ENCODE measurements at regions not wholly inside any gene's neighbourhood (a gene's known extent, or its start where the extent isn't known, plus 50 kb on each side); places are given as distances from the start of the nearest gene placed in this dataset.
"Not testable (repeated sequence)": the region's sequence is repeated elsewhere in the genome, so short reads cannot be mapped to it uniquely, and the experiment has no call there.

- Histone ChIP-seq H3K27ac (ENCODE audit: low read depth, low read length) (no peak overlapping the region), H3K79me2 (ENCODE audit: insufficient read depth, low read length) (no peaks in the 10 kb centered on the region), H3K9me2 (replicated peaks; ENCODE audit: insufficient read depth, low read length) (no peaks in the 10 kb centered on the region), H3K36me3 (ENCODE audit: low read length) (no peaks in the 10 kb centered on the region), H3F3A (ENCODE audit: insufficient read depth) (no peaks in the 10 kb centered on the region), H3K4me2 (ENCODE audit: low read depth, low read length, poor library complexity, severe bottlenecking) (no peak overlapping the region), H3K9me3 (ENCODE audit: insufficient read depth, low read length) (no peaks in the 10 kb centered on the region), H3K4me3 (ENCODE audit: insufficient read depth, low read length, poor library complexity, severe bottlenecking) (no peak overlapping the region), H3K9ac (ENCODE audit: low read length) (no peak overlapping the region), H3K27me3 (ENCODE audit: low read length) (no peaks in the 10 kb centered on the region), H2AFZ (ENCODE audit: low read depth, low read length, severe bottlenecking) (no peak overlapping the region), H4K20me1 (ENCODE audit: low read depth, low read length) (no peaks in the 10 kb centered on the region)
- TF ChIP-seq CTCF (IDR thresholded peaks at IDR 0.05; ENCODE audit: insufficient read depth, low read length, poor library complexity, severe bottlenecking) (no peak), EZH2phosphoT487 (conservative IDR thresholded peaks at IDR 0.05; ENCODE audit: low read length) (no peak)
These were observed 587.6 kb upstream of the IL12A start for GRCh38 chr3:159401069-159401468.

DNA sequence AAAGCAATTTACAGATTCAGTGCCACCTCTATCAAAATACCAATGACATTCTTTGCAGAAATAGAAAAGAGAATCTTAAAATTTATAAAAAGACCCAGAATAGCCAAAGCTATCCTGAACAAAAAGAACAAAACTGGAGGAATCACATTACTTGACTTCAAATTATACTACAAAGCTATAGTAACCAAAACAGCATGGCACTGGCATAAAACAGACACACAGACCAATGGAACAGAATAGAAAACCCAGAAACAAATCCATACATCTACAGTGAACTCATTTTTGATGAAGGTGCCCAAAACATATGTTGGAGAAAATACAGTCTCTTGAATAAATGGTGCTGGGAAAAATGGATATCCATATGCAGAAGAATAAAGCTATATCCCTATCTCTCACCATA, 578.9 kb upstream of the IL12A start:
- H3K9me3 ChIP-seq (ENCODE audit: insufficient read depth, low read length); H3K27ac ChIP-seq (ENCODE audit: low read depth, low read length); H3K4me2 ChIP-seq (ENCODE audit: low read depth, low read length, poor library complexity, severe bottlenecking); H3F3A ChIP-seq (ENCODE audit: insufficient read depth); H3K9ac ChIP-seq (ENCODE audit: low read length); H3K27me3 ChIP-seq (ENCODE audit: low read length); H3K4me3 ChIP-seq (ENCODE audit: insufficient read depth, low read length, poor library complexity, severe bottlenecking); H3K36me3 ChIP-seq (ENCODE audit: low read length); H2AFZ ChIP-seq (ENCODE audit: low read depth, low read length, severe bottlenecking); H3K79me2 ChIP-seq (ENCODE audit: insufficient read depth, low read length); H3K9me2 ChIP-seq (replicated peaks; ENCODE audit: insufficient read depth, low read length); H4K20me1 ChIP-seq (ENCODE audit: low read depth, low read length): not testable (repeated sequence)

DNA sequence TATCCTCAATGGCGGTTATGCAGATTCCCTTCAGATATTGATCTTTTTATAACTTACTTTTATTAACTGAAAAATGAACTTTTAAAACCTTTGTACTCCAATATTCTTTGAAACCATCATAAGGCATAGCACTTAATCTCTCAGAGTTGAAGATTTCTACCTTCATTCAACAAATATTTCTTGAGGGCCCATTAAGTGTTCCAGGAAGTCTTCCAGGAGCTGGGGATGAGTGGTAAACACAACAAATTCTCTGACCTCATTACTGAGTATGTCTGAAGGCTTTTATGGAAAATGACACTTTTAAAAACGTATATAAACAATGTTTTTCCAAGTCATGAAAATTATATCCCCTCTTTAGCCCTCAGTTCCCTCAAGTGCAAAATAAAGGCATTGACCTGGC, 575.3 kb upstream of the IL12A start:
- H3K4me2 ChIP-seq (ENCODE audit: low read depth, low read length, poor library complexity, severe bottlenecking) = no peak overlapping the region
- H2AFZ ChIP-seq (ENCODE audit: low read depth, low read length, severe bottlenecking) = no peak overlapping the region
- H3K27me3 ChIP-seq (ENCODE audit: low read length) = no peaks in the 10 kb centered on the region
- H3K9me3 ChIP-seq (ENCODE audit: insufficient read depth, low read length) = peaks cover 4% of the 10 kb centered on the region; the same call in 1 of the 2 replicates
- H3F3A ChIP-seq (ENCODE audit: insufficient read depth) = no peaks in the 10 kb centered on the region
- H3K36me3 ChIP-seq (ENCODE audit: low read length) = no peaks in the 10 kb centered on the region
- H4K20me1 ChIP-seq (ENCODE audit: low read depth, low read length) = no peaks in the 10 kb centered on the region
- H3K4me3 ChIP-seq (ENCODE audit: insufficient read depth, low read length, poor library complexity, severe bottlenecking) = no peak overlapping the region
- no peaks in the 10 kb centered on the region for H3K79me2 ChIP-seq (ENCODE audit: insufficient read depth, low read length)
- H3K9ac ChIP-seq (ENCODE audit: low read length) = no peak overlapping the region
- TF ChIP-seq CTCF (IDR thresholded peaks at IDR 0.05; ENCODE audit: insufficient read depth, low read length, poor library complexity, severe bottlenecking) (no peak), EZH2phosphoT487 (conservative IDR thresholded peaks at IDR 0.05; ENCODE audit: low read length) (no peak)
- H3K9me2 ChIP-seq (replicated peaks; ENCODE audit: insufficient read depth, low read length) = no peaks in the 10 kb centered on the region
- no peak overlapping the region for H3K27ac ChIP-seq (ENCODE audit: low read depth, low read length)

DNA sequence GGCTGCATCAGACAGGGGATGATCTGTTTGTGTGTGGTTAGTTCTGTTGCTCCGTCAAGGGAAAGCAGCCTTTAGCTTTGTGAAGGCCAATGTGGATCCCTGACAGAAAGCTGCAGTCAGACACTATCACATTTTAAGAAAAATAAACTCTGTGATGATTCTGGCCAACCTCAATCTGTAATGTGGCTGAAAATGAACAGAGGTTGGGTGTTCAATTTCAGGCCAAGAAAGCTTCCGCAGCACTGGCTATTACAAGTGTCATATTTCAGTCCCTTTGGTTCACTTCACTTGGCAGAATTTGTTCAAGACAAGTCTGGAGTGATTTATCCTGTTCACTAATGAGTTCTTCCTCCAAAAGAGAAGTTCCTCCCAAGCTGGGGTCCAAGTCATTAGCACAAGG, 571.8 kb upstream of the IL12A start:
- no peak overlapping the region for H3K4me2 ChIP-seq (ENCODE audit: low read depth, low read length, poor library complexity, severe bottlenecking)
- TF ChIP-seq CTCF (IDR thresholded peaks at IDR 0.05; ENCODE audit: insufficient read depth, low read length, poor library complexity, severe bottlenecking) (no peak), EZH2phosphoT487 (conservative IDR thresholded peaks at IDR 0.05; ENCODE audit: low read length) (no peak)
- H3K27me3 ChIP-seq (ENCODE audit: low read length) = no peaks in the 10 kb centered on the region
- no peak overlapping the region for H2AFZ ChIP-seq (ENCODE audit: low read depth, low read length, severe bottlenecking)
- H3K9ac ChIP-seq (ENCODE audit: low read length) = no peak overlapping the region
- H3F3A ChIP-seq (ENCODE audit: insufficient read depth) = no peaks in the 10 kb centered on the region
- no peaks in the 10 kb centered on the region for H3K9me2 ChIP-seq (replicated peaks; ENCODE audit: insufficient read depth, low read length)
- no peak overlapping the region for H3K27ac ChIP-seq (ENCODE audit: low read depth, low read length)
- H3K36me3 ChIP-seq (ENCODE audit: low read length) = no peaks in the 10 kb centered on the region
- H4K20me1 ChIP-seq (ENCODE audit: low read depth, low read length) = no peaks in the 10 kb centered on the region
- no peaks in the 10 kb centered on the region for H3K79me2 ChIP-seq (ENCODE audit: insufficient read depth, low read length)
- no peak overlapping the region for H3K4me3 ChIP-seq (ENCODE audit: insufficient read depth, low read length, poor library complexity, severe bottlenecking)
- H3K9me3 ChIP-seq (ENCODE audit: insufficient read depth, low read length) = no peaks in the 10 kb centered on the region

Data from SU-DHL-6 (cell line).